ENCODE measurements at regions not wholly inside any gene's neighbourhood (a gene's known extent, or its start where the extent isn't known, plus 50 kb on each side); places are given as distances from the start of the nearest gene placed in this dataset.
A peak's percentile ranks its signal among the peaks of the same experiment; 100 is the strongest.
"Not testable (repeated sequence)": the region's sequence is repeated elsewhere in the genome, so short reads cannot be mapped to it uniquely, and the experiment has no call there.

GRCh38 chr18:60200558-60200957 lies 172.0 kb downstream of the MC4R start:
- no peak for DNase-seq

GRCh38 chr18:60199505-60199904 lies 173.1 kb downstream of the MC4R start:
- peak in 1 of 2 experiments; percentile 10 for DNase-seq

GRCh38 chr18:60197671-60198462 lies 174.7 kb downstream of the MC4R start:
- DNase-seq: peak in 1 of 2 experiments; percentile 45

GRCh38 chr18:60196836-60197606 lies 175.6 kb downstream of the MC4R start:
- peak in 1 of 2 experiments; percentile 65 for DNase-seq

GRCh38 chr18:60193780-60194179 lies 178.8 kb downstream of the MC4R start:
- no peak for DNase-seq

- DNase-seq: no peak
Observed at GRCh38 chr18:60191926-60192325, 180.6 kb downstream of the MC4R start.

GRCh38 chr18:60189856-60190255 lies 182.7 kb downstream of the MC4R start:
- no peak for DNase-seq

- DNase-seq: no peak
Observed at GRCh38 chr18:60188958-60189357, 183.6 kb downstream of the MC4R start.

- no peak for DNase-seq
Observed at GRCh38 chr18:60182223-60182622, 190.4 kb downstream of the MC4R start.

GRCh38 chr18:60180671-60181070 lies 191.9 kb downstream of the MC4R start:
- no peak for DNase-seq

- DNase-seq: not testable (repeated sequence)
Observed at GRCh38 chr18:60178224-60178623, 194.4 kb downstream of the MC4R start.

GRCh38 chr18:60176259-60176658 lies 196.3 kb downstream of the MC4R start:
- DNase-seq: no peak

GRCh38 chr18:60174832-60175231 lies 197.7 kb downstream of the MC4R start:
- DNase-seq: no peak

- no peak for DNase-seq
Observed at GRCh38 chr18:60172030-60172429, 200.5 kb downstream of the MC4R start.

GRCh38 chr18:60163622-60164021 lies 209.0 kb downstream of the MC4R start:
- DNase-seq: no peak

GRCh38 chr18:60162388-60162787 lies 210.2 kb downstream of the MC4R start:
- DNase-seq: no peak

GRCh38 chr18:60157810-60158209 lies 214.8 kb downstream of the MC4R start:
- peak; percentile 31 to 73 for DNase-seq

GRCh38 chr18:60153376-60153775 lies 219.2 kb downstream of the MC4R start:
- DNase-seq: no peak

- DNase-seq: no peak
Observed at GRCh38 chr18:60149316-60149715, 223.3 kb downstream of the MC4R start.

GRCh38 chr18:60147323-60147722 lies 225.3 kb downstream of the MC4R start:
- DNase-seq: no peak

- no peak for DNase-seq
Observed at GRCh38 chr18:60146220-60146960, 226.2 kb downstream of the MC4R start.

GRCh38 chr18:60145776-60146175 lies 226.8 kb downstream of the MC4R start:
- DNase-seq: peak in 1 of 2 experiments; percentile 2

- DNase-seq: peak; percentile 4 to 77
Observed at GRCh38 chr18:60134806-60135205, 235.0 kb downstream of the PMAIP1 start.

Data from NCI-H524 (cell line).